Esophagus muscularis mucosa (tissue), 3 donors: ENCODE measurements at regions not wholly inside any gene's neighbourhood (a gene's known extent, or its start where the extent isn't known, plus 50 kb on each side); places are given as distances from the start of the nearest gene placed in this dataset.

ENCODE experiments used
- POLR2A ChIP-seq: fragments of 450-650 bp; IDR thresholded peaks from one replicate; pipeline ENCODE4 v1.6.1; 2017; ENCODE audit warnings: antibody characterized with exemption, moderate library complexity, mild to moderate bottlenecking, low read depth
- POLR2AphosphoS5 ChIP-seq, 2 donors: sonication (generic); formaldehyde crosslinking; IDR thresholded peaks; one replicate each; pipeline ENCODE4 v1.6.1; 2017; ENCODE audit warnings: antibody characterized with exemption in 2 of 2
- TF ChIP-seq, protein P1 (sequence below), 3 experiments: fragments of 200-600 bp in 2 of 3; fragments of 450-650 bp in 1 of 3; sonication (generic) in 2 of 3; IDR thresholded peaks; one replicate each; pipeline ENCODE4 v1.5.1; 2017 to 2019; ENCODE audit warnings: antibody characterized with exemption in 3 of 3, mild to moderate bottlenecking in 2 of 3, moderate library complexity in 1 of 3

DNA sequence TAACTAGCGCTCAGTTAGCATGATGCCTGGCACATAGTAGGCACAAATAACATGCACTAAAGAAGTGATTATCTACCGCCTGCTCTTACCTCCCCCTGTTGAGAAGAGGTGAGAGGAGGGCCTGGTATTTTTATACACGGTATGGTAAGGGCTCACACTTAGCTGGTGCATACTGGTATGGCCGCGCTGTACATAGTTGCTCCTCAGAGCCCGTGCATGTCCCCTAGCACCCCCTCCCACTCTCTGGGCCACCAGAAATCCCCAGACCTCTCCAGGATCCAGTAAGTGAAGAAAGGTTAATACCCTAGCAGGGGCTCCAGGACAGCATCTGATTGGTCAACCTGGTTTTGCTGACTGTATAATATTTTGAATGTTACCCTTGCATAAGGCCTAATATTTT, 121.4 kb downstream of the RAB11FIP2 start:
- TF ChIP-seq, protein P1, sequence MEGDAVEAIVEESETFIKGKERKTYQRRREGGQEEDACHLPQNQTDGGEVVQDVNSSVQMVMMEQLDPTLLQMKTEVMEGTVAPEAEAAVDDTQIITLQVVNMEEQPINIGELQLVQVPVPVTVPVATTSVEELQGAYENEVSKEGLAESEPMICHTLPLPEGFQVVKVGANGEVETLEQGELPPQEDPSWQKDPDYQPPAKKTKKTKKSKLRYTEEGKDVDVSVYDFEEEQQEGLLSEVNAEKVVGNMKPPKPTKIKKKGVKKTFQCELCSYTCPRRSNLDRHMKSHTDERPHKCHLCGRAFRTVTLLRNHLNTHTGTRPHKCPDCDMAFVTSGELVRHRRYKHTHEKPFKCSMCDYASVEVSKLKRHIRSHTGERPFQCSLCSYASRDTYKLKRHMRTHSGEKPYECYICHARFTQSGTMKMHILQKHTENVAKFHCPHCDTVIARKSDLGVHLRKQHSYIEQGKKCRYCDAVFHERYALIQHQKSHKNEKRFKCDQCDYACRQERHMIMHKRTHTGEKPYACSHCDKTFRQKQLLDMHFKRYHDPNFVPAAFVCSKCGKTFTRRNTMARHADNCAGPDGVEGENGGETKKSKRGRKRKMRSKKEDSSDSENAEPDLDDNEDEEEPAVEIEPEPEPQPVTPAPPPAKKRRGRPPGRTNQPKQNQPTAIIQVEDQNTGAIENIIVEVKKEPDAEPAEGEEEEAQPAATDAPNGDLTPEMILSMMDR (IDR thresholded peaks at IDR 0.05), result no peak
- TF ChIP-seq POLR2A (no peak), POLR2AphosphoS5 (IDR thresholded peaks at IDR 0.05) (no peak)
